ENCODE measurements at regions not wholly inside any gene's neighbourhood (a gene's known extent, or its start where the extent isn't known, plus 50 kb on each side); places are given as distances from the start of the nearest gene placed in this dataset.

GRCh38 chr3:163543662-163544061, 1534.6 kb downstream of the SI start:
- no peak for TF ChIP-seq POLR2A (IDR thresholded peaks at IDR 0.05; ENCODE audit: borderline replicate concordance, extremely low read depth, insufficient read depth, insufficient read length)
- TF ChIP-seq EZH2 (IDR thresholded peaks at IDR 0.05), result no peak
- no peak for TF ChIP-seq CTCF (IDR thresholded peaks at IDR 0.05 in 2 of 3, conservative IDR thresholded peaks at IDR 0.05 in 1 of 3; ENCODE audit: borderline replicate concordance in 1 of 3, insufficient read depth in 1 of 3, low read depth in 2 of 3, low read length in 2 of 3)

Data from HCT116 (cell line).